OCI-LY7 (cell line): ENCODE measurements at regions not wholly inside any gene's neighbourhood (a gene's known extent, or its start where the extent isn't known, plus 50 kb on each side); places are given as distances from the start of the nearest gene placed in this dataset.

Source experiments
- BruUV-seq: library from RNA; stranded (reverse); fragments of 400-500 nt; replicated peaks from 2 replicates; lab custom pipeline; 2021; lab: Mats Ljungman, UMichigan
- CTCF ChIA-PET: fragments of 300-600 bp; sonication (Branson Sonifier 250); formaldehyde crosslinking; loops from one replicate; lab custom pipeline; 2022; ENCODE audit warnings: antibody characterized with exemption; ENCODE audit not compliant: unreplicated experiment; lab: Charles Lee
- POLR2A ChIA-PET: fragments of 300-600 bp; sonication (Branson Sonifier 250); formaldehyde crosslinking; loops from one replicate; lab custom pipeline; 2022; ENCODE audit warnings: antibody characterized with exemption; lab: Charles Lee
- DNase-seq: peaks from one replicate; pipeline ENCODE4 v3.0.0-alpha.2; 2015; ENCODE audit warnings: low spot score
- H2AFZ ChIP-seq: fragments of 200-600 bp; sonication (generic), shearing (Covaris generic); 2 replicates; pipeline ENCODE4 v1.6.1; 2014; ENCODE audit warnings: mild to moderate bottlenecking, antibody characterized with exemption, low read length, moderate library complexity
- H3K27ac ChIP-seq: fragments of 200-600 bp; sonication (generic); 2 replicates; pipeline ENCODE4 v1.5.1; 2014; ENCODE audit warnings: mixed run types, low read depth, mild to moderate bottlenecking, moderate library complexity, low read length, inconsistent platforms; ENCODE audit not compliant: poor library complexity, severe bottlenecking
- H3K36me3 ChIP-seq: fragments of 200-600 bp; sonication (generic); 2 replicates; pipeline ENCODE4 v1.6.1; 2014; ENCODE audit warnings: mild to moderate bottlenecking, antibody characterized with exemption, low read length, moderate library complexity, mixed read lengths; ENCODE audit not compliant: insufficient read depth
- H3K4me1 ChIP-seq: fragments of 200-600 bp; sonication (generic); 2 replicates; pipeline ENCODE4 v1.5.1; 2014; ENCODE audit warnings: mild to moderate bottlenecking, low read length; ENCODE audit not compliant: insufficient read depth, poor library complexity, severe bottlenecking
- H3K4me2 ChIP-seq: fragments of 200-600 bp; sonication (generic); 2 replicates; pipeline ENCODE4 v1.6.1; 2014; ENCODE audit warnings: mild to moderate bottlenecking, low read length
- H3K4me3 ChIP-seq: fragments of 200-600 bp; sonication (generic); 2 replicates; pipeline ENCODE4 v1.5.1; 2014; ENCODE audit warnings: mild to moderate bottlenecking, low read depth, low read length; ENCODE audit not compliant: poor library complexity, severe bottlenecking
- H3K79me2 ChIP-seq: fragments of 200-600 bp; sonication (generic); 2 replicates; pipeline ENCODE4 v1.6.1; 2016; ENCODE audit warnings: low read depth, mild to moderate bottlenecking, low read length, moderate library complexity, mixed read lengths; ENCODE audit not compliant: insufficient read depth
- H3K9me2 ChIP-seq: fragments of 200-600 bp; sonication (generic); 2 replicates; pipeline ENCODE4 v1.6.1; 2016; ENCODE audit warnings: mild to moderate bottlenecking, low read length, mixed read lengths; ENCODE audit not compliant: insufficient read depth
- H3K9me3 ChIP-seq: fragments of 200-600 bp; sonication (generic); 2 replicates; pipeline ENCODE4 v1.6.1; 2014; ENCODE audit warnings: mild to moderate bottlenecking, mixed run types, low read length, mixed read lengths
- H4K20me1 ChIP-seq: fragments of 200-600 bp; sonication (generic); 2 replicates; pipeline ENCODE4 v1.6.1; 2014; ENCODE audit warnings: mild to moderate bottlenecking, antibody characterized with exemption, low read length, moderate library complexity, mixed read lengths; ENCODE audit not compliant: insufficient read depth
- EZH2phosphoT487 ChIP-seq: fragments of 200-600 bp; sonication (generic); IDR thresholded peaks from 2 replicates; pipeline ENCODE4 v1.6.1; 2018; ENCODE audit warnings: low read depth, borderline replicate concordance, mild to moderate bottlenecking, mixed run types, antibody characterized with exemption, low read length, moderate library complexity, mixed read lengths
- intact Hi-C: fragments of 100-400 bp; cut with micrococcal nuclease; formaldehyde crosslinking; loops from one replicate; pipeline ENCODE4 v1.10.0; 2022; ENCODE audit not compliant: unreplicated experiment
- TF ChIP-seq, protein P1 (sequence below): fragments of 200-600 bp; sonication (generic); conservative IDR thresholded peaks from 2 replicates; pipeline ENCODE4 v1.5.1; 2014; ENCODE audit warnings: mild to moderate bottlenecking, antibody characterized with exemption, low read length, moderate library complexity, mixed read lengths

DNA sequence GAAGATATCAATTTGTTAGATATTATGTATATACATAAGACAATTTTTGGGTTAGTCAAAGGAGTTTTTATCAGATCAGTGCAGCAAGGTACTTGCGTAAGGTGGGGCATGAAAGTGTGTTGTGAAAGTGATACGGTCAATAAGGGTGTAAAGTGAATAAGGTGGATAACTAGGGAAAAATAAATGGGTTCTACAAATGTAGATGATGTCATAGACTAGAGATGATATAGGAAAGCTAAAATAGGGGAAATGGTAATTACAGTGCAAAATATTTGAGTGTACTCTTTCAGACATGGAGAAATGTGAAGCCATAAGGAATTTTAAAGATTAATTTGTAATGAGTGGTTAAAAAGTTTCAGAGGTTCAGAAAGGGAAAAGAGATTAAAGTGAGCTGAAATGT, 180.6 kb upstream of the KHDRBS2 start:
- DNase-seq: no peak
- no peak overlapping the region for H3K4me3 ChIP-seq
- H3K27ac ChIP-seq: no peak overlapping the region
- no TSS peak for BruUV-seq
- no peaks in the 10 kb centered on the region for H3K4me1 ChIP-seq
- H3K79me2 ChIP-seq: no peaks in the 10 kb centered on the region
- intact Hi-C loops: no loop called here
- ChIA-PET CTCF (no interaction called here), POLR2A (interaction anchor here (0.6 kb wide), 1 partner anchor 646 kb away, joined by 3 read pairs; no protein-coding TSS in a partner anchor)
- no peak for TF ChIP-seq EZH2phosphoT487
- TF ChIP-seq, protein P1, sequence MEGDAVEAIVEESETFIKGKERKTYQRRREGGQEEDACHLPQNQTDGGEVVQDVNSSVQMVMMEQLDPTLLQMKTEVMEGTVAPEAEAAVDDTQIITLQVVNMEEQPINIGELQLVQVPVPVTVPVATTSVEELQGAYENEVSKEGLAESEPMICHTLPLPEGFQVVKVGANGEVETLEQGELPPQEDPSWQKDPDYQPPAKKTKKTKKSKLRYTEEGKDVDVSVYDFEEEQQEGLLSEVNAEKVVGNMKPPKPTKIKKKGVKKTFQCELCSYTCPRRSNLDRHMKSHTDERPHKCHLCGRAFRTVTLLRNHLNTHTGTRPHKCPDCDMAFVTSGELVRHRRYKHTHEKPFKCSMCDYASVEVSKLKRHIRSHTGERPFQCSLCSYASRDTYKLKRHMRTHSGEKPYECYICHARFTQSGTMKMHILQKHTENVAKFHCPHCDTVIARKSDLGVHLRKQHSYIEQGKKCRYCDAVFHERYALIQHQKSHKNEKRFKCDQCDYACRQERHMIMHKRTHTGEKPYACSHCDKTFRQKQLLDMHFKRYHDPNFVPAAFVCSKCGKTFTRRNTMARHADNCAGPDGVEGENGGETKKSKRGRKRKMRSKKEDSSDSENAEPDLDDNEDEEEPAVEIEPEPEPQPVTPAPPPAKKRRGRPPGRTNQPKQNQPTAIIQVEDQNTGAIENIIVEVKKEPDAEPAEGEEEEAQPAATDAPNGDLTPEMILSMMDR: no peak
- no peaks in the 10 kb centered on the region for H4K20me1 ChIP-seq
- no peaks in the 10 kb centered on the region for H3K9me2 ChIP-seq
- H2AFZ ChIP-seq: no peak overlapping the region
- no peak overlapping the region for H3K4me2 ChIP-seq
- H3K36me3 ChIP-seq: no peaks in the 10 kb centered on the region
- no peaks in the 10 kb centered on the region for H3K9me3 ChIP-seq

DNA sequence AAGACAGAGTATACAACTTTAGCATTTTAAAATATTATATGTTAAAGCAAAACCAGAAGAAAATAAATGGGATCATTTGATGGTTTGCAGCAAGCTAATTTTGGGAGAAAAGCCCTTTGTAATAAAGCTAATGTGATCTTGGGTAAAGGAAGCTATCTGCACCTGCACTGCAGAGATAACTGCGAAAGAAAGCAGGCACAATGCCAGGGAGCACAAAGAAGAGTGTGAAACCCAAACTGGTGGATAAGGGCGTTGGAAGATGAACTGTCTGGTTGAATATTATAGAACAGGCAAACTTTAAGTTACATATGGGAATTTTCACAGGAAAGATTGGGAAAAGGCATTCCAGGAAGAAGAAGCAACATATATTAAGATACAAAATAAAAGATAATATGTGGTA, 179.2 kb upstream of the KHDRBS2 start:
- BruUV-seq: no TSS peak
- Histone ChIP-seq H3K4me1 (no peaks in the 10 kb centered on the region), H3K9me2 (no peaks in the 10 kb centered on the region), H3K36me3 (no peaks in the 10 kb centered on the region), H3K4me3 (no peak overlapping the region), H2AFZ (no peak overlapping the region), H3K27ac (no peak overlapping the region), H3K9me3 (no peaks in the 10 kb centered on the region), H3K79me2 (no peaks in the 10 kb centered on the region), H4K20me1 (no peaks in the 10 kb centered on the region), H3K4me2 (no peak overlapping the region)
- DNase-seq: no peak
- TF ChIP-seq EZH2phosphoT487: no peak
- TF ChIP-seq, protein P1: no peak
- ChIA-PET CTCF (no interaction called here), POLR2A (interaction anchor here (0.6 kb wide), 1 partner anchor 80 kb away, joined by 3 read pairs; no protein-coding TSS in a partner anchor)
- intact Hi-C loops: no loop called here

DNA sequence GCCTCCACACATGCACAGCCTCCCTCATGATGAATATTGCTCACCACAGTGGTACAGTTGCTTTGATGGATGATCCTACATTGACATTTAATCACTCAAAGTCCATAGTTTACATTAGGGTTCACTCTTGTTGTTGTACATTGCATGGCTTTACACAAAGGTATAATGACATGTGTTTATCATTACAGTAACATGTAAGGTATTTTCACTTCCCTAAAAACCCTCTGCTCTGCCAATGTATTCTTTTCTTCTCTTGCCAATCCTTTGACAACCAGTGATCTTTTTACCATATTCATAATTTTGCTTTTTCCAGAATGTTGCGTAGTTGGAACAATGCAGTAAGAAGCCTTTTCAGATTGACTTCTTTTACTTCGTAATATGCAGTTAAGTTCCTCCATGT, 166.6 kb upstream of the KHDRBS2 start:
- Histone ChIP-seq H3K4me3 (no peak overlapping the region), H3K4me1 (peaks cover 1% of the 10 kb centered on the region), H3K4me2 (no peak overlapping the region), H2AFZ (no peak overlapping the region), H3K9me2 (no peaks in the 10 kb centered on the region), H4K20me1 (no peaks in the 10 kb centered on the region), H3K36me3 (no peaks in the 10 kb centered on the region), H3K9me3 (no peaks in the 10 kb centered on the region), H3K27ac (no peak overlapping the region), H3K79me2 (no peaks in the 10 kb centered on the region)
- intact Hi-C loops: no loop called here
- BruUV-seq: no TSS peak
- CTCF ChIA-PET: no interaction called here
- DNase-seq: no peak
- POLR2A ChIA-PET: interaction anchor here (0.7 kb wide), 1 partner anchor 18 kb away, joined by 3 read pairs; no protein-coding TSS in a partner anchor
- TF ChIP-seq, protein P1: no peak
- TF ChIP-seq EZH2phosphoT487: no peak
